ENCODE measurements at regions not wholly inside any gene's neighbourhood (a gene's known extent, or its start where the extent isn't known, plus 50 kb on each side); places are given as distances from the start of the nearest gene placed in this dataset.

GRCh38 chr6:109282756-109283155 lies 99.5 kb downstream of the CD164 start:
- TF ChIP-seq EZH2 (IDR thresholded peaks at IDR 0.05) (no peak), FOXP2 (optimal IDR thresholded peaks at IDR 0.05; ENCODE audit: control extremely low read depth, extremely low read length, insufficient read depth) (no peak)

Measured in SK-N-MC (cell line).